ENCODE measurements at regions not wholly inside any gene's neighbourhood (a gene's known extent, or its start where the extent isn't known, plus 50 kb on each side); places are given as distances from the start of the nearest gene placed in this dataset.
"Not testable (repeated sequence)": the region's sequence is repeated elsewhere in the genome, so short reads cannot be mapped to it uniquely, and the experiment has no call there.

DNA sequence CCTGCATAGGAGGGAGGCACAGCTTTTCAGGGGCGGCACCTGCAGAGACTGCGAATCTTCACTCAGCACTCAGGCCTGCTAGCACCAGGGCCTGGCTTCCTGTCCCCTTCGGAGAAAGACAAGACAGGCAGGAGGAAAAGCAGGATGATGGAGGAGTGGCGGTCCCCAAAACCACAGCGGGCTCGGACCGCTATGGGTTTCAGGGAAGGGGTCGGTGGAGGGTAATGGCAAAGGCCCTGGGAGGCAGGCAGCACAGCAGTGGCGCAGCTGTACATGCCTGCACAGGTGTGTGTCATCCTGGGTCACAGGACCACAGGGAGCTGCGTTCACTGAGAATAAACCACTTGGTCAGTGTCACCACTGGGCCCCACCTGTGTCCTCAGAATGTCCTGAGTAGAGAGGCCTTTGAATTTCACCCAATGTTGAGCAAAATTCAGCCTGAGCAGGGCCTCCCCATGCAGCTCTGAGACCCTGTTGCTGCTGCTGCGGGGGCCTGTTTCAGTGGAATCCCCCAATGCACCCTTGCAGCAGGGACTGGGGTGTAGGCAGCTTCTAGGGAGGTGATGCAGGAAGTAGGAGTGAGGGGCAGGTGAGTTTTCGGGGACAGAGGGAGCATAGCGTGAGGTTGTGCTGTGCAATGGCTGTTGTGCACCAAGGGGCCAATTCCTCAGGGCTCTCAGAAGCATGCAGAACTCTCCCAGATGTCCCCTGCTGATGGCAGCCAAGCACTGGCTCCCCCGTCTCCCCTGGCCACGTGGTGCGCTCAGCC lies 90.6 kb upstream of the PPP2R2D start:
- no peak for DNase-seq

DNA sequence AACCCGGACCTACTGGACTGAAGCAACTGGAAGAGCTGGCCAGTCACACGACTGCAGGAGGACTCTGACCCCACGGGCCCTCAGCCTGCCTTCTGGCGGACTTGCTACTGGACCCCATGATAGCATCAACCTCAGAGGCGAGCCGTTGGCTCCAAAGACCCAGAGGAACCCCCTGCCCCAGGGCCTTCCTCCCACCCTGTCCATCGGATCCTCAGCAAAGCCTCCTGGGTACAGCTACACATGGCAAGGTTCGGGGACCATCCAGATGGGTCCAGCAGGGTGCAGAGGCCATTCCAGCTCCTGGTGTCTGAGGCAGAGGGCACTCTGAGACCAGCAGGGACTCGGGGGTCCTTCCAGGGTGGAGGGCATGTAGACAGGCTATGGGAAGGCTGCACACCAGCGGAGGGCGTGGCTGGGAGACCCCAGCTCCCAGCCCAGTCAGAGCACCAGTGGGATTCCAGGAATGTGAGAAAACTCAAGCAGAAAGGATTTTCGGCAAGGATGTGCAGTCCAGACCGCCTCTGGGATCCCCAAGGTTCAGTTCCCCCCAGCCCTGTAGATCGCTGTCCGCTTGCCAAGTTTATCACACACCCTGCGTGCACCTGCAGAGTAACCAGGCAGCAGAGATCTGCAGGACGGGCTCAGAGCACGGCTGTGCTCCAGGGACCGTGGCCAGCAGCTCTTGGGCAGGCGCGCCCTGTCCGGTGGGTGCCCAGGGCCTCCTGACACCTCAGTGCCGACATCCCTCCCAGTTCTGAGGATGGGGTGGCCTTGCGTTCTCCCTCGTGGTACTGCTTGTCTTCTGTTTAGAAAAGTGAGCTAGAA lies 89.8 kb upstream of the PPP2R2D start:
- DNase-seq = no peak

GRCh38 chr10:131811630-131812403 lies 89.0 kb upstream of the PPP2R2D start:
- no peak for DNase-seq

DNA sequence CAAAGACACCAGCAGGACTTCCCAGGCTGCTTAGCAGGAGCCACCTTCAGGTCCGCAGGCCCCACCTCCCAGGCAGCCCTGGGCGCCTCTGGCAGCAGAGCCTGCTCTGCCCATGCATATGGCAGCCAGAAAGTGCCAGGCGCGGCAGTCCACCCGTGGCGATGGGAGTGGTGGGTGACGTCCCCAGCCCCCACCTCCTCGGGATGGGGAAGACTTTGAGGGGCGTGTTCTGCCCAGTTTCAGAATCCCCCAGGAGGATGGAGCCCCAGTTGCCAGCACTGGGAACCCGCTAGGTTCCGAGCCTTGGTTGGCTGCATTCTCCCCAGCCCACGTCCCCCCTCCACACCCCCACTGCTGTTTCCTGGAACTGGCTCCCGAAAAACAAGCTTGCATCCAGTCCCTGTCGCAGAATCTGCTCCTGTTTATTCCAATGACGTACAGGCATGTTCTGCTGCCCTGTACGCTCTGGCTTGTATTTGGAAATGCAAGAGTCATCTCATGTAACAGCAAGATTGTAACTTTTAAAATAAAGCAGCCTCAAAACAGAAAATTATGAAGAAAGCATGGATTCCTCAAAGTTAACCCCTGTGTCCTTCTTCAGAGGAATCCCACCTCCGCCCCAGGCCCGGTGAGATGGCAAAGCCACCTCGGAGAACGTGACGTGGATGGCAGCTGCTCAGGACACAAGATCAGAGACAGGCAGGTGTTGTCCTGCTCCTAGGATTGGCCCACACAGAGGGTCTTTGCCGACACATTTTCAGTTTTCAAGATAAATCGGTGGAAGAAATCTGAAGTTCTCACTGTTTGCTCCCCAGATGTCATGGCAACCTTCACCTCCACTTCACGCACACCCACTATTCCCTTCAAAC lies 87.8 kb upstream of the PPP2R2D start:
- no peak for DNase-seq

GRCh38 chr10:131814567-131815265 lies 86.1 kb upstream of the PPP2R2D start:
- DNase-seq = no peak

DNA sequence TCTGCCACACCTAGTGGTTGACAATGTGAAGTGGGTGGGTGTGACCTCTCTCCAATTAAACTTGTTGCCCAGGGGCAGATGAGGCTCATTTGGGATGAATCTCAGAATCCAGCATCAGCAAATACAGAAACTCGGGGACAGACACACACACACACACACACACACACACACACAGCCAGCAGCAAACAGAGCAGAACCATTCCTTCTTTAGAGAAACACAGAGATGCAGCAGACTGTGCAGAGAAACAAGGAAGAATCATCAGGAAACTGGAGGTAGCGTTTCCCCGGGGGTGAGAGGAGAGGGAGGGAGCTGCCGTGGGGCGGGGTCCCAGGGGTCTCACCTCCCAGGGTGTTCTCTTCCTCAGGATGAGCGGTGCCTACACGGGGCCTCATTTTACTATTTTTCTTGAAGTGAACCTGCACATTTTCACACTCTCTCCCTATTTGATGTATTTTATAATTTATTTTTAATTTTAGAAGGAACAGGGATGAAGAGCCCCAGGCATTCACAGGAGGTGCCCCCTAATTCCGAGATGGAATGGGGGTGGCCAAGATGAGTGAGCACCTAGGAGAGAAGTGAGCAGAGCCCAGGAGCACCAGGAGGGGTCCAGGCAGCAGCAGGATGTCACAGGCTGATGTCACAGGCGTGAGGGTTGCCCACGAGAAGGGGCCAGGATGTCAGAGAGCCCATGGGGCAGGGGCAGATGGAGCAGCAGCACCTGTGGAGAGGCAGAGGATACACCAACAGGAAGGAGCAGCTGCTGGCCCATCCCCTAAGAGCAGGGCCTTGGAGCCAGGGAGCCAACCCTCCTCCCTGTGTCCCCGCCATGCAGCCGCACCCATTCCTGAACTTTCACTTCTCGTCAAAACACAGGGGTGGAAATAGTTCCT lies 85.3 kb upstream of the PPP2R2D start:
- DNase-seq = no peak

DNA sequence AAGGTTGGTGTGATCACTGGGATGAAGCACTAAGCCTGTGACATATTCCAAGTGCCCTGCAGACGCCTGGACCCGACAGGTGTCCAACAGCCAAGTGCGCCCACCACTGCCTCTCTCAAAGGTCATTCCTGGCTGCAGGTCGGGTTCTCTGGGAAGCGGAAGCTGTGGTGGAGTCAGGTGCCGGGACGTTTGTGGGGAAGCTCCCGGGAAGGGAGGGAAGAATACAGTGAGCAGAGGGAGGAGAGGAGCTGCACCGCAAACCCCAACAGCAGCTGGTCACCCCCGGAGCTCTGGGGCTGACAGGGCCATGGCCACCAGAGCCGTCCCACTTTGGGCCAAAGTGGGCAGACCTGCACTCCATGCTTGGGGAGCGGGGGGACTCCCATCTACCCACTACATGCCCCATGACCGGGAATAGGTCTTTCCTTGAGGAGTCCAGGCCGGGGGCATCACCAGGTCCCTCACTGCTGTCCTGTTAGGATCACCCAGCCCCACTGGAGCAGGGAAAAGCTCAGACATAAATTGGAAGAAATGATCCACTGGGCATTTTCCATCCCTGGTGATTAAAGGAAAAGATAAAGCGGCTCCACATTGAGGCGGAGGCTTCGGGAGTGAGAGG lies 84.5 kb upstream of the PPP2R2D start:
- DNase-seq = no peak

GRCh38 chr10:131816941-131817700 lies 83.7 kb upstream of the PPP2R2D start:
- no peak for DNase-seq

DNA sequence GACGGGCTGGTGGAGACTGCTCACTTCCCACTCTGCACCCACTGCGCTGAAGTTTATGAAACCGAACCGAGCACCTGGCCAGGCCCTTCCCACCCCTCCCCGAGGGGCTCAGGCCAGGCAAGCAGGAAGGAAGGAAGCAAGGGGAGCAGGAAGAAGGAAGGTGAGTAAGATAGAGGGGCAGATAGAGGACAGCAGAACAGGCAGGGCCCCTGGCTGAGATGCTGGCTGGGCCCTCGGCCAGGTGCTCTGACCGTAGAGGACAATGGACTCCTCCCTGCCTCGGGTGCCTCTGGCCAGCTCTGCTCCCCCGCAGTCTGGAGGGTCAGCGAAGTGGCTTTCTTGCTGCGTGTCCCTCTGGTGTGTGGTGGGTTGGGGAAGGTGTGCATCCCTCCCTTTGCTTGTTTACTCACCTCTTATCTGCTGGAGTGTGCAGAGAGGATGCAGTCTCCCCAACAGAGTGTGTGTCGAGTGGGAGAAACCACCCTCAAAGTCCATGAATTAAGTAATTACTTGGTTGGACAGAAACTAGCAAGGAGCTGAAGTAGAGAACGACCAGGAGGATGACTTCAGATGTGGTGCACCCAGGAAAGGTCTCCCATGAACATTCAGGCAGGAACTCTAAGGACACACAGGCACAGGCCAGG lies 82.8 kb upstream of the PPP2R2D start:
- DNase-seq = no peak

- DNase-seq = no peak
Observed at GRCh38 chr10:131818510-131819234, 82.1 kb upstream of the PPP2R2D start.

GRCh38 chr10:131819241-131820072 lies 81.4 kb upstream of the PPP2R2D start:
- DNase-seq = no peak

DNA sequence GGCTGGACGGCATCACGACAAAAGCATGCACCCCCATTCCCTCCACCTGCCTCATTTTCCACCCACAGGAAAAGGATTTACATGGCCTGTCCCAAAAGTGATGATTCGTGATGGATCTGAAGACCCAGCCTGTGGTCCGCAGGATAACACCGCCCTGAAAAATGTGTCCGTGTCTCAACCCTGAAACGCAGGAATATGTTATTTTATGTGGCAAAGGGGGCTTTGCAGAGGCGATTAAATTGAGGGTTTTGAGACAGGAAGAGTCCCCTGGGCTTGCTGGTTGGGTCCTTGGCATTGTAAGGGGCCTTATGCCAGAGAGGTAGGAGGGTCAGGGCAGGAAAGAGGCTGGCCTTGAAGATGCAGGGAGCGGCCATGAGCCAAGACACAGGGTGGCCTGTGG lies 80.2 kb upstream of the PPP2R2D start:
- no peak for DNase-seq

DNA sequence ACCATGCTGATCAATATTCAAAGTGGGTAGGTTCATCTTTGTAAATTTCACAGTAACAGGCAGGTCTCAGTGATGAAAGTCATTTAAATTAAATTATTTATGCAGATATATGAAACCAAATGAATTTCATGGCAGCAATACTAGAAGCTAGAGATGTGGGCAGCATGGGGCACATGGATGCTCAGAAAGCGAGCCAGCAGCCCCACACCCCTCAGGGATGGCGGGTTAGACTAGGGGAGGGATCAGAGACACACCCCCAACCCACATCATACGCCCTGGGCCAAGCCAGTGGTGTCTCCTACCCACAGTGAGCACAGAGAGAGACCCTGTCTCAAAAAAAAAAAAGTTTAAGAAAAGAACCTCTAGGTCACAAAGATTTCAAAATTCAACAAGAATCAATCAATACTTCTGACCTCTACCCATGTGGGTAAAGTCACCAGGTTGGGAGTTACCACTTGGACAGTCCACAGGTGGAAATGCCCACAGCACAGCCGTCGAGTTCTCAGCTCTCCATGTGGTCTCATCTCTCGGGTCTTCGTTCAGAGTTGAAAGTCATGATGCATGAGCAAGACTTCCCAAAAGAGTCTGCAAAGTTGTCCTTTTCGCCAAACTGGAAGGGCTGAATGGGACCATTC lies 79.3 kb upstream of the PPP2R2D start:
- DNase-seq = no peak

- DNase-seq = no peak
Observed at GRCh38 chr10:131822013-131822691, 78.7 kb upstream of the PPP2R2D start.

- no peak for DNase-seq
Observed at GRCh38 chr10:131822692-131823245, 78.0 kb upstream of the PPP2R2D start.

DNA sequence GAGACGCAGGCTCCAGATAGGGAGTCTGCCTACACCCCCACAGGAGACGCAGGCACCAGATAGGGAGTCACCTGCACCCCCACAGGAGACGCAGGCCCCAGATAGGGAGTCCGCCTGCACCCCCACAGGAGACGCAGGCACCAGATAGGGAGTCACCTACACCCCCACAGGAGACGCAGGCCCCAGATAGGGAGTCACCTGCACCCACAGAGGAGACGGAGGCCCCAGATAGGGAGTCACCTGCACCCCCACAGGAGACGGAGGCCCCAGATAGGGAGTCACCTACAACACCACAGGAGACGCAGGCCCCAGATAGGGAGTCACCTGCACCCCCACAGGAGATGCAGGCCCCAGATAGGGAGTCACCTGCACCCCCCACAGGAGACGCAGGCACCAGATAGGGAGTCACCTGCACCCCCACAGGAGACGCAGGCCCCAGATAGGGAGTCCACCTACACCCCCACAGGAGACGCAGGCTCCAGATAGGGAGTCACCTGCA lies 77.2 kb upstream of the PPP2R2D start:
- not testable (repeated sequence) for DNase-seq

Measured in AML-193 (cell line).